Calu3 (cell line): ENCODE measurements at regions not wholly inside any gene's neighbourhood (a gene's known extent, or its start where the extent isn't known, plus 50 kb on each side); places are given as distances from the start of the nearest gene placed in this dataset.

Source experiments
- BruUV-seq: library from RNA; stranded (reverse); fragments of 400-500 nt; replicated peaks from 2 replicates; lab custom pipeline; 2021; lab: Mats Ljungman, UMichigan
- CTCF ChIA-PET: fragments of 300-600 bp; sonication (Branson Sonifier 250); formaldehyde crosslinking; loops from one replicate; lab custom pipeline; 2022; ENCODE audit warnings: antibody characterized with exemption; lab: Charles Lee
- DNase-seq: peaks from one replicate; pipeline ENCODE4 v3.0.0; 2022
- H3K27ac Mint-ChIP-seq: one replicate; pipeline ENCODE4 v1.8.0; 2022; ENCODE audit warnings: mixed read lengths; ENCODE audit not compliant: unreplicated experiment
- H3K27me3 Mint-ChIP-seq: one replicate; pipeline ENCODE4 v1.8.0; 2022; ENCODE audit warnings: mixed read lengths; ENCODE audit not compliant: unreplicated experiment
- H3K36me3 Mint-ChIP-seq: one replicate; pipeline ENCODE4 v1.8.0; 2022; ENCODE audit warnings: mild to moderate bottlenecking, moderate library complexity, mixed read lengths; ENCODE audit not compliant: insufficient read depth, unreplicated experiment
- H3K4me1 Mint-ChIP-seq: one replicate; pipeline ENCODE4 v1.8.0; 2022; ENCODE audit warnings: mild to moderate bottlenecking, low read depth, mixed read lengths; ENCODE audit not compliant: unreplicated experiment
- H3K4me3 Mint-ChIP-seq: one replicate; pipeline ENCODE4 v1.8.0; 2022; ENCODE audit warnings: mild to moderate bottlenecking, low read depth, moderate library complexity, mixed read lengths; ENCODE audit not compliant: unreplicated experiment
- H3K9me3 Mint-ChIP-seq: one replicate; pipeline ENCODE4 v1.8.0; 2022; ENCODE audit warnings: low read depth, mixed read lengths; ENCODE audit not compliant: unreplicated experiment
- CTCF ChIP-seq: fragments of 200-600 bp; IDR thresholded peaks from one replicate; pipeline ENCODE4 v1.8.0; 2022; ENCODE audit warnings: antibody characterized with exemption; ENCODE audit not compliant: unreplicated experiment
- intact Hi-C: fragments of 100-400 bp; cut with micrococcal nuclease; formaldehyde crosslinking; loops from one replicate; pipeline ENCODE4 v1.10.0; 2022; ENCODE audit not compliant: unreplicated experiment

DNA sequence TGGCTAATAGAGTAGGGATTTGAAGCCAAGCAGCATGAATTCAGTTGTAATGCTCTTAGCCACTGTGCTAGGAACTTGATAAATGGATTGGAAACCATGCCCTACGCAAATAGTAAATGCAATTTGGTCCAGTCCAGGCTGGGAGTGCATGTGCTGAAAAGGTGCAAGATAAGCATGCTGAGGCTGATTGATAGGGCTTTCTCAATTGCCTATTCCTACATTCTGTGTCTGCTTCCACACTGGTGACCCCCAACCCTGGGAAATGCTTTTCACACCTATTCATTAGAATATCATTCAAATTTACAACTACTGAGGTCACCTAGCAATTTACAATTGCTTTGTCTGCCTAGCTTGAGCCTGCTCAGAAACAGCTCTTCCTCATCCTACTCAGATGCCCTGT lies 84.7 kb upstream of the SLC25A36 start:
- no TSS peak for BruUV-seq
- DNase-seq: no peak
- Mint-ChIP-seq H3K27me3 (peaks cover 35% of the 10 kb centered on the region), H3K36me3 (no peaks in the 10 kb centered on the region), H3K27ac (no peak overlapping the region), H3K4me1 (no peaks in the 10 kb centered on the region), H3K9me3 (no peaks in the 10 kb centered on the region), H3K4me3 (no peak overlapping the region)
- intact Hi-C loops: no loop called here
- CTCF ChIA-PET: interaction anchor here (0.6 kb wide), 1 partner anchor 240 kb away, joined by 6 read pairs; no protein-coding TSS in a partner anchor
- no peak for TF ChIP-seq CTCF

- Mint-ChIP-seq H3K27me3 (peaks cover 46% of the 10 kb centered on the region), H3K27ac (no peak overlapping the region), H3K9me3 (no peaks in the 10 kb centered on the region), H3K4me3 (no peak overlapping the region), H3K36me3 (no peaks in the 10 kb centered on the region), H3K4me1 (no peaks in the 10 kb centered on the region)
- intact Hi-C loops: no loop called here
- TF ChIP-seq CTCF: no peak
- DNase-seq: no peak
- CTCF ChIA-PET: no interaction called here
- no TSS peak for BruUV-seq
These were observed 83.6 kb upstream of the SLC25A36 start for GRCh38 chr3:140857993-140858392.

DNA sequence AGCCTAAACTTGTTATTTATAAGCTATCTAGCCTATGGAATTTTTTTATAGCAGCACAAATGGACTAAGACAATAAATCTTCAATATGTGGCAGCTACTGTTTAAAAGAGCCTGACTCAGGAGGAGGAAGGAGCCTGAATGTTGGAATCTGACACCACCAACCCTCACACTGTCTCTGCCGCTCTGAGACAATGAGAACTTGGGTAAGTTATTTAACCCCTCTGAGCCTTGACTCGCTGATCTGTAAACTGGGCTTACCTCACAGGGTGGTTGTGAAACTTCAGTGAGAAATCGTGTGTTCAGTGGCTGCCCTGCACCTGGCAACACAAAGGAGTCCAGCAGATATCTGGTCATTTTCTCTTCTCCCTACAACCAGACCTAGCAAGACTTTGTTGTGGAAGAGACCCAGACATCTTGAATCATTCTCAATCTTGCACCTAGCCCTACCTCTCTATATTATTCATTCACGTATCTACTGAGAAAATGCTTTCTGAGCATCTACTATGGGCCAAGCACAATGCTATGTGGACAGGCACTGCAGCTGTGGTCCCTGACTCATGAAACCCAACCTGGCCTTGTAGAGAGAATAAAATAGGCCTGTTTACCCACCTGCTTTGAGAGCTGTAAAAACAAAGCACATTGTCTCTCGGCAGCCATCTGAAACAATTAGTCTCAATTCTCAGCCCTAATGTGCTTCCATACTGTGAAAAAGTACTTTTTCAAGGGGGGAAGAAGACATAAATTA lies 81.9 kb upstream of the SLC25A36 start:
- CTCF ChIA-PET: interaction anchor here (0.6 kb wide), 1 partner anchor 373 kb away, joined by 8 read pairs; no protein-coding TSS in a partner anchor
- no peaks in the 10 kb centered on the region for H3K9me3 Mint-ChIP-seq
- peaks cover 37% of the 10 kb centered on the region for H3K27me3 Mint-ChIP-seq
- intact Hi-C loops: loop anchor here (5.0 to 10.0 kb wide), 4 partner anchors 247 to 877 kb away; no protein-coding TSS in a partner anchor
- no peak overlapping the region for H3K4me3 Mint-ChIP-seq
- no peak for TF ChIP-seq CTCF
- no peak overlapping the region for H3K27ac Mint-ChIP-seq
- DNase-seq: no peak
- no TSS peak for BruUV-seq
- H3K4me1 Mint-ChIP-seq: no peaks in the 10 kb centered on the region
- H3K36me3 Mint-ChIP-seq: no peaks in the 10 kb centered on the region

DNA sequence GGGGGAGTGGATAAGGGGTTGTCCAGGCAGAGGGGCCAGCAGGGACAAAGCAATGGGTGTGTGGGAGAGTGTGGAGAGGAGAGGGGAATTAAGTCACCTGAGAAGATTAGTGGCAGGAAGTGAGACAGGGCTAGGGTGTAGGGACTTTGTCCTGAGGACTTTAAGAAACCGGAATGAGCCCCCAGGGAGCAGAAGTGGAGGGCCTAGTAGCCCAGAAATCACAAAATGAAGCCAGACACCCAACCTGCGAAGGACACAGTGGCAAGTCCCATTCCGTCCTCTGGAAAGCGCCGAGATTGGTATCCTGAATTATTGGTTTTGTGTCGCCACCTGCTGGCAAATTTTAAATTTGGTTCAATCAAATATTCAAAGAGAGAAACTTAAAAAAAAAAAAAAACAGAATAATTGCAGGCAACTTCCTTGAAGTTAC lies 78.0 kb upstream of the SLC25A36 start:
- CTCF ChIA-PET: interaction anchor here (0.7 to 1.1 kb wide), 4 partner anchors 109 to 1146 kb away, joined by 3 to 6 read pairs (median 4); no protein-coding TSS in a partner anchor
- peak; percentile 84 for DNase-seq
- H3K27me3 Mint-ChIP-seq: peaks cover 57% of the 10 kb centered on the region

More for the DNA sequence above, 78.0 kb upstream of the SLC25A36 start:
- H3K9me3 Mint-ChIP-seq: no peaks in the 10 kb centered on the region
- no peak overlapping the region for H3K4me3 Mint-ChIP-seq
- intact Hi-C loops: loop anchor here (1.0 to 10.0 kb wide), 8 partner anchors 109 to 927 kb away; no protein-coding TSS in a partner anchor
- no peak overlapping the region for H3K27ac Mint-ChIP-seq
- BruUV-seq: no TSS peak
- peak; percentile 64 for TF ChIP-seq CTCF
- no peaks in the 10 kb centered on the region for H3K4me1 Mint-ChIP-seq
- H3K36me3 Mint-ChIP-seq: no peaks in the 10 kb centered on the region
